ENCODE measurements at regions not wholly inside any gene's neighbourhood (a gene's known extent, or its start where the extent isn't known, plus 50 kb on each side); places are given as distances from the start of the nearest gene placed in this dataset.

GRCh38 chrX:124805486-124805885, 459.1 kb downstream of the SH2D1A start:
- Histone ChIP-seq H3K79me1 (ENCODE audit: low read depth in 1 of 2, low read length in 2 of 2) (no peaks in the 10 kb centered on the region), H2AK9ac (replicated peaks; ENCODE audit: low read depth, low read length, poor library complexity) (no peak overlapping the region), H3K4me2 (ENCODE audit: low read depth, low read length) (no peak overlapping the region), H3K27me3 (ENCODE audit: control insufficient read depth, insufficient read depth, low read length) (no peaks in the 10 kb centered on the region), H3K27ac (ENCODE audit: insufficient read depth, low read length) (no peak overlapping the region), H4K20me1 (ENCODE audit: insufficient read depth, low read length) (no peaks in the 10 kb centered on the region), H2BK20ac (ENCODE audit: low read depth, low read length) (no peak overlapping the region), H2BK120ac (ENCODE audit: low read depth, low read length) (no peak overlapping the region), H3K18ac (ENCODE audit: low read depth, low read length) (no peak overlapping the region), H3K36me3 (ENCODE audit: control insufficient read depth, insufficient read depth, low read length) (no peaks in the 10 kb centered on the region), H3K4ac (ENCODE audit: low read depth, low read length) (no peak overlapping the region), H4K91ac (ENCODE audit: insufficient read depth, low read depth, low read length) (no peak overlapping the region), H4K5ac (ENCODE audit: low read depth, low read length) (no peak overlapping the region), H3K4me3 (ENCODE audit: insufficient read depth, low read depth, low read length) (no peak overlapping the region), H3K9me1 (ENCODE audit: insufficient read depth, low read length) (no peaks in the 10 kb centered on the region), H2AK5ac (ENCODE audit: low read depth, low read length) (no peak overlapping the region), H4K8ac (ENCODE audit: low read depth in 2 of 2, low read length in 2 of 2) (no peak overlapping the region), H3K9ac (ENCODE audit: low read depth, low read length) (no peak overlapping the region), H3K14ac (replicated peaks; ENCODE audit: low read depth, low read length) (no peak overlapping the region), H2BK15ac (ENCODE audit: low read depth, low read length) (no peak overlapping the region), H3K9me3 (ENCODE audit: control insufficient read depth, insufficient read depth, low read length) (no peaks in the 10 kb centered on the region), H3K23ac (ENCODE audit: low read depth, low read length) (no peak overlapping the region), H2AFZ (replicated peaks; ENCODE audit: low read length, poor library complexity) (no peak overlapping the region), H2BK5ac (ENCODE audit: low read depth, low read length, poor library complexity, severe bottlenecking) (no peak overlapping the region), H3K4me1 (ENCODE audit: control insufficient read depth, insufficient read depth, low read length) (no peaks in the 10 kb centered on the region), H3K56ac (ENCODE audit: extremely low read depth, insufficient read depth, low read length) (no peak overlapping the region)
- no peak for TF ChIP-seq FOS (IDR thresholded peaks at IDR 0.05; ENCODE audit: low read depth, low read length)
- TF ChIP-seq CHD1 (IDR thresholded peaks at IDR 0.05; ENCODE audit: low read depth, low read length) = no peak
- no peak for TF ChIP-seq CTCF (conservative IDR thresholded peaks at IDR 0.05; ENCODE audit: low read depth, low read length)
- TF ChIP-seq MAFK (IDR thresholded peaks at IDR 0.05; ENCODE audit: low read depth, low read length) = no peak
- no peak for TF ChIP-seq USF2 (IDR thresholded peaks at IDR 0.05; ENCODE audit: low read depth, low read length)
- TF ChIP-seq RCOR1 (IDR thresholded peaks at IDR 0.05; ENCODE audit: insufficient replicate concordance, low read length) = no peak
- TF ChIP-seq CEBPB (IDR thresholded peaks at IDR 0.05; ENCODE audit: low read depth, low read length) = no peak
- no peak for TF ChIP-seq POLR2A (IDR thresholded peaks at IDR 0.05; ENCODE audit: low read depth, low read length)
- TF ChIP-seq BHLHE40 (IDR thresholded peaks at IDR 0.05; ENCODE audit: low read depth, low read length) = no peak
- no peak for TF ChIP-seq NFE2L2 (IDR thresholded peaks at IDR 0.05; ENCODE audit: low read depth, low read length)
- no peak for TF ChIP-seq SMC3 (IDR thresholded peaks at IDR 0.05; ENCODE audit: low read depth, low read length)
- TF ChIP-seq RFX5 (IDR thresholded peaks at IDR 0.05; ENCODE audit: low read depth, low read length) = no peak
- TF ChIP-seq ELK1 (IDR thresholded peaks at IDR 0.05; ENCODE audit: borderline replicate concordance, low read depth, low read length) = no peak
- TF ChIP-seq RAD21 (IDR thresholded peaks at IDR 0.05; ENCODE audit: low read length) = no peak
- no peak for TF ChIP-seq MXI1 (IDR thresholded peaks at IDR 0.05; ENCODE audit: borderline replicate concordance, low read depth, low read length)
- TF ChIP-seq MAZ (IDR thresholded peaks at IDR 0.05; ENCODE audit: borderline replicate concordance, low read depth, low read length) = no peak
- CTCF ChIA-PET = no interaction called here
- POLR2A ChIA-PET (ENCODE audit: unreplicated experiment) = no interaction called here
- intact Hi-C loops (cut with micrococcal nuclease) = no loop called here
- dilution Hi-C loops (cut with HindIII; ENCODE audit: low sequenced_read_pairs, unreplicated experiment) = no loop called here
- no peak for DNase-seq
- 20% methylated on average over 1 of the region's 4 CpGs; no CpG with 5 or more reads in 1 of the 2 experiments for WGBS, 2 experiments (ENCODE audit: extremely low coverage in 2 of 2, insufficient read length in 1 of 2)
- no TSS peak for BruUV-seq (replicated peaks)
- in situ Hi-C loops (cut with MboI; ENCODE audit: low sequenced_read_pairs) = no loop called here
- no peak for ATAC-seq (ENCODE audit: low read depth)
